NCI-H526 (cell line): ENCODE measurements at regions not wholly inside any gene's neighbourhood (a gene's known extent, or its start where the extent isn't known, plus 50 kb on each side); places are given as distances from the start of the nearest gene placed in this dataset.
A peak's percentile ranks its signal among the peaks of the same experiment; 100 is the strongest.
"Not testable (repeated sequence)": the region's sequence is repeated elsewhere in the genome, so short reads cannot be mapped to it uniquely, and the experiment has no call there.

Experiments used
- DNase-seq, 2 experiments: peaks; one replicate each; lab custom pipeline; 2025; lab: John Stamatoyannopoulos, UW

- DNase-seq = no peak
Observed at GRCh38 chr15:77839970-77840905, 207.5 kb upstream of the LINGO1 start.

DNA sequence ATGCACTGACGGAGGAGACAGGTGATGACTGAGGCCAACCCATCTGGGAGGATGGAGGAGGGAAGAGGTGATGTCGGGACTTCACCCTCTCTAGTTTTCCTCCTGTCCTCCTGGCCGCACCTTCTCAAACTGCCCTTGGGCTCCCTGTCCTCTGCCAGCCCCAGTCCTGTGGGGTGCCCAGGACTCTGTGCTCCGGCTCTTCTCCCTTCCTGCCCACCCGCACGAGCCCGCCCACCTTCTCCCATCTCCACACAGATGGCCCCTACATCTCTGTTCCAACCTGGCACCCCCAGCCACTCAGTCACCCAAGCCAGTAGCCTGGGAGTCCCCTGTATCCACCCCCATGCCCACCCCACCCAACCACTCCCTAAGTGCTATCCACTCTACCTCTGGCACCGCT, 206.7 kb upstream of the LINGO1 start:
- no peak for DNase-seq

- DNase-seq = no peak
Observed at GRCh38 chr15:77838595-77838994, 205.9 kb upstream of the LINGO1 start.

GRCh38 chr15:77838061-77838460, 205.3 kb upstream of the LINGO1 start:
- DNase-seq = no peak

GRCh38 chr15:77837649-77838025, 204.9 kb upstream of the LINGO1 start:
- DNase-seq = no peak

DNA sequence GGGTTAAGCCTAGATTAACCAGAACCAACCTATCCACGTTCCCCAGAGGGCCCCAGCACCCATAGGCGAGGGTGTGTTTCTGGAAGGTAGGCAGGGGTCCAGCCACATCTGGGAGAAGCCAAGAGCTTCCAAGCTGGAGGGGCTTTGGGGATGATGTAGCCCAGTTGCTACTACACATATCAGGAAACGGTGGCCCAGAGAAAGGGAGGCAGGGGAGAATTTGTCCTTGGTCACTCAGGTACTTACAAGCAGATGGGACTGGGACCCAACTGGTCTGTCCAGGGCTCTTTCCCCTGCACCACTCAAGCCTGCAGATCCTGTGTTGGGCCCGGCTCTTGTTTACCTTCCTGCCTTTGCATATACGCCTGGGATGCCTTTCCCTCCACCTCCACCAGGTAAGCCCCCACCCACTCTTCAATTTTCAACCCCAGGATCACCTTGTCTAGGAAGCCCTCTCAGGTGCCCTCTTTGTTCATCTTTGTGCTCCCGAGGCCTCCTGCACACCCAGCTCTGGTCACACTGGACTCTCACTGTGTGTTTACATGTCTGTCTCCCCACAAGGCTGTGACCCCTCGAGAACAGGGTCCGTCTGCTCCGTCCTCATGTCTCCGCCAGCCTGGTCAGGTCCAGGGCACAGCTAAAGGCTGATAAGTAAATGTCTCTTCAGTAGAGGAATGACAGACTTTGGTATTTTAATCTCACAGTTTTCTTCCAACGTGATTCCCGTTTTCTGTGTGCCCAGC, 204.4 kb upstream of the LINGO1 start:
- DNase-seq = peak in 1 of 2 experiments; percentile 21

DNA sequence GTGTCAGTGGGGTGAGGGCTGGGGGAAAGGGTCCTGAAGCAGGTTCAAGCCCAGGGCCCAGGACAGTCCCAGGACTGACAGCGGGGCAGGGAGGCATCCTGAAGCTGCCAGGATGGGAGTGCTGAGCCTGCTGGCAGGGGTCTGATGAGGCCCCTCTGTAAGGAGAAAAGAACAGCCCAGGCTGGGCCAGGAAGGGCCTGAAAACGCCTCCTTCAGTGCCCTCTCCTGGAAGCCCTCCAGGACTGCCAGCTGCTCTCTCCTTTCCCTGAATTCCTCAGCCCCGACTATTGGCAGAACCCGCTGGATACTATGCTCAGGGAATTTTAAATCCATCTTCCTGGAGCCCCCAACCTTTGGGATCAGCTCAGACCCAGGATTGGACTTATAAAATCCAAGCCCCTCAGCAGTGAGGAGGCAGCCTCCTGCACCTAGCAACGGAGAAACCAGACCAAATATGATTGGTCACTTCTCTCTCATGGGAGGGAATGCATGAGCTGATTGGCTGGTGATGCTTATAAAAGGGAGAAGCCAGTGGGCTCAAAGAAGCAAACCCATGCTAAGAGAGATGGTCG, 203.5 kb upstream of the LINGO1 start:
- DNase-seq = peak; percentile 15 to 58

DNA sequence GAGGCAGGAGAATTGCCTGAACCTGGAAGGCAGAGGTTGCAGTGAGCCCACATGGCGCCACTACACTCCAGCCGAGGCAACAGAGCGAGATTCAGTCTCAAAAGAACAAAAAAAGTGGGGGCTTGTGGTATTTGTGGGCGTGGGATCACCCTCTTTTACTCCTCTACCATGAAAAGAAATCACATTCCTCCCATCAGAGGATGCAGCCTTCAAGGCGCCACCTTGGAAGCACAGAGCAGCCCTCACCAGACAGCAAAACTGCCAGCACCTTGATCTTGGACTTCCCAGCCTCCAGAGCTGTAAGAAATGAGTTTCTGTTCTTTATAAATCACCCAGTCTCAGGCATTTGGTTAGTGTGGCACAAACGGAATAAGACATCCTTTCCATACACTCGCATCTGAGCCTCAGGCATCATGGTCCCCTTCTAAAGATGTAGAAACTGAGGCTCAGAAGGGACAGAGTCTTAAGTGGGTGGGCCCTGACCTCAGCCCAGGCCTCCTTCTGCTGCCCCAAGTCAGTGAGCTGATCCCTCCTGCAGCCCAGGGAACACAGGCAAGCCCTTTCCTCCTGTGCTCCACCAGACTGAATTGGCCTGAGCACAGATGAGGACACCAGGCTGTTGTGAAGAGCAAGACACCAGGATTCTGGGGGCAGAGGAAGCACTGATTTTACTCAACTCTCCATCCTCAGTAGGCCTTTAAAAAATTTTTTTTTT, 201.7 kb upstream of the LINGO1 start:
- DNase-seq = no peak

GRCh38 chr15:77832874-77833273, 200.2 kb upstream of the LINGO1 start:
- no peak for DNase-seq

DNA sequence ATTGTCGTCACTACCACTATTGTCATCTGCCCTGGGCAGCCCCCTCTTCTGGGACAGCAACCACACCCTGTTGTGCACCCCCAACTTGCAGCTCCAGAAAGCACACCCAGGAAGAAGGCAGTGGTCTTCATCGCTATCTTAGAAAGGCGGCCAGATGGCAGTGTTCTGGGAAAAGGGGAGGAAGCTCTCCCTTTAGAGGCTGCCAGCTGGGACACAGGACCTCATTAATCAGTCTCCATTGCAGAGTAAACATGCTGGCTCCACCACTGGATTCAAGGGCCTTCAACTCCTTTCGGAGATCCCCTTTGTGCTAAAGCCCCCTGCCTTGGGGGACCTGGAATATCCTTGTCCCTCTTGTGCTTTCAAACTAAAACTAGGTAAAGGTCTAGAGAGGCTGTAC, 199.3 kb upstream of the LINGO1 start:
- DNase-seq = no peak

DNA sequence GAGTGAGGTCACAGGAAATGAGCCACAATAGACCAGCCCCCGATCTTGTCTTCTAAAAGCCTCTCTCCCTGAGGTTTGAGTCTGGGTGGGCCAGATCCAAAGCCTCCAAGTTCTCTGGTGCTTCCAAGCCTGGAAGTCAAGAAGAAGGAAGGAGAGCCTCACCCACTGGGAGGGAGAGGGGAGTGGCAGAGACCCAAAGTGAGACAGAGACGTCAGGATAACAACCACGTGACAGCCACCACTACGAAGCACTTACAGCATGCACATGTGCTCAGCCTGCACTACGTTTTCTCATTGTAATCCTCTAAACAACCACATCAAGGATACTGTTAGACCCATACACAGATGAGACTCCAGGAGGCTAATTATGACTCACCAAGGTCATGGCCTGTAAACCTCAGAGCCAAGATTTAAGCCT, 197.3 kb upstream of the LINGO1 start:
- no peak for DNase-seq

DNA sequence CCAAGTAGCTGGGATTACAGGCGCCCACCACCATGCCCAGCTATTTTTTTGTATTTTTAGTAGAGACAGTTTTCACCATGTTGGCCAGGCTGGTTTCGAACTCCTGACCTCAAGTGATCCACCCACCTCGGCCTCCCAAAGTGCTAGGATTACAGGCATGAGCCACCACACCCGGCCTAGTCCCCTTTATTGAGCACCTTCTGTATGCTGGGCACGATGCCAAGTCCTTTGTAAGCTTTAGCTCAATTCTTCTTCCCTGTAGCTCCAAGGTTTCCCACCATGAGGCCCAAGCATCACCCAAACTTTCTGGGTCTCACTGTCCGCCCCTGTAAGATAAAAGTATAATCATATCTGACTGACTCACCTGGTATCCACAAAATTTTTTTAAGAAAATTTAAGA, 196.6 kb upstream of the LINGO1 start:
- not testable (repeated sequence) for DNase-seq

DNA sequence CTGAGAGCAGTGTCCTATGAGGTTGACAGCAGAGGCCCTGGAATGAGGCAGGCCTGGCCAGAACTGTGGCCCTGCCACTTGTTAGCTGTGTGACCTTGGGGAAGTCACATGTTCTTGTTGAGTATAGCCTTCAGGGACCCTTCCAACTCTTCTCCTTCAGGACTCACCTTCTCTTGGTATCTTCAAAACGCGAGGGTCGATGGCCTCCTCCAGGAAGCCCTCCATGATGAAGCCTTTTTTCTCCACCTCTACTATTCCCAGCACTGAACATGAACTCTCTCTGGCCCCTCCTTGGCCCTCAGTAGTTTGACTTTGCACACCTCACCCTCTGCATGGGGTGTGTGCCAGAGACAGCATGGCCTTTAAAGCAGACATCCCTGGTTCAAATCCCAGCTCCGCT, 195.1 kb upstream of the LINGO1 start:
- no peak for DNase-seq

DNA sequence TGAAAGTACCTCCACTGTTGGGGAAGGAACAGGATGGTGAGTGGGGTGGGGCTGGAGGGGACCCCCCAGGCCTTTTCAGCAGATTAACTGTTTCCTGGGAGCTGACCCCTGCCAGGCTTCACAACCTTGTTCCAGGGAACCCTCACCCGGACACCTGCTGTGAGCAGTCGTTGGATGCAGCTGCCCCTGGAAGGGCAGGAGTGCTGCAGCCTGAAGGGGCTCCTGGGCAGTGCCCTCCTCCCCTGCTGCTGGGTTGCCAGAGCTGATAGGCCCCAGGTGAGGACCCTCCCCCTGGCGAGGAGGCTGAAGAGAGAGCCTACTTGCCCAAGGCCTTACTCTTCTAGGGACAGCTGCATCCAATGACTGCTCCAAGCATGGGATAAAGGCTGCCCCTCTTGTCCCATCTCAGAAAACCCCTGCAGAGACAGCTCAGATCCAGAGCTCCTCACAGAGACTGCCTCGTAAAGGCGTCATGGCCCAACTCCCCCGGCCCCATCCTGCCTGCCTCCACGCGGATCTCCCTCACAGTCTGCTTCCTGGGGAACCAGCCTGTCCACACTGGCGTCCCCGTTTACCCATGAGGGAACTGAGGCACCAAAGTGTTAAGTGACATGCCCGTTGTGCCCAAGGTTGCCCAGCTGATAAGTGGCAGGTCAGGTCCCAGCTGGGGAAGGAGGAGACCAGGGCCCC, 193.4 kb upstream of the LINGO1 start:
- no peak for DNase-seq

- DNase-seq = no peak
Observed at GRCh38 chr15:77825546-77825945, 192.8 kb upstream of the LINGO1 start.

- DNase-seq = no peak
Observed at GRCh38 chr15:77825252-77825542, 192.5 kb upstream of the LINGO1 start.

DNA sequence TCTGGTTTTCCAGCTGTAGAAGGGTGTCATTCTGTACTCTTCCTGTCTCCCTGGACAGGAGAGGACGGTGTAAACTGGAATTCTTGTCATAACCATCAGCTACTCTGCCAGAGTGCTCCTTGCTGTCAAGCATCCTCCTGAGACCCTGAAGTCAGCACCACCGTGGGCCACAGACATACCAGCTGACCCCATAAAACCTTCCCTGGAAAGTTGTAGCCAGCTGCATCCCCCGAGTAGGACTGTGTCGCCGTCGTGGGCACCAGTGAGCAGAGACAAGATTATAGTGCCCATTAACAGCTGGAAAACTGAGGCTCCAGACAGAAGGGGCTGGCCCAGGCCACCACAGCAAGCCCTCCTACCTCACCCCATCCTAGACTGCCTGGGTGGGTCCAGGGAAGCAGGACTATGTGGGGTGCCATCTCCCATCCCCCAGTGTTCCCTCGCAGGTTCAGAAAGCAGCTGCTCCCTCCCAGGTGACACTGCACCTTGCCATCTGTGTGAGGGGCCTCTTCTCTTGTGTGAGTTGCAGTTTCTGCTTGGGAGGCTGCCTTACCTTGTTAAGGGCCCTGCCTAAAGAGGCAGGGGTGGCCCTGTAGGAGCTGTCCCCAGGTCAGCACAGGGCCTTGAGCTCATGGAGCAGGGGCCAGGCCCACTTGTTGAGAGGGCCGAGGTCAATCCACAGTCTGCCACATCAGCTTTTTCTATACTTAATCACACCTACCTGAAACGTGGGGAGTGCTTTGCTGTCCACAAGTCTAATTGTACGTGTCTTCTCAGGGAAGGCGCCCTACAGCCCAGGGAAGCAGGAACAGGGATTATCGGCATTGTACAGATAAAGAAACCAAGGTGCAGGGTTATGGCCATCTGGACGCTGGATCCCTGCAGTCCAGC, 191.9 kb upstream of the LINGO1 start:
- no peak for DNase-seq

DNA sequence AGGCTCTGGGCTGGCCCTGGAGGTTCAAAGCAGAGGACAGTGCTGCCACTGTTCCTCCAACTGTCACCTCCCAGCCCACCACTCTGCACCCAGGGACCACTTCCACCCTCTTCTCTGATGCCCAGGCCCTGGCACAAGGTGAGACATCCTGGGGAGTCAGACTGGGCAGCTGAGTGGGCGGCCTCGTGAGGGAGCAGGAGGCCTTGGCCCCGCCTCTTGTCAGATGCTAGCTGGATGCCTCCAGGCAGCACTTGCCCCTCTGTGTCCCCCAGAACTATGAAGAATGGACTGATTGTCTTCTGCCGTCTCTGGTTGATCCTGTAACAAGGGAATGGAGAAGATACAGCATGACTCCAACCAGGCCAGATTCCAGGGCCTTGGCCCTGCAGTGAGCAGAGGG, 191.0 kb upstream of the LINGO1 start:
- DNase-seq = no peak

- no peak for DNase-seq
Observed at GRCh38 chr15:77822631-77823230, 190.0 kb upstream of the LINGO1 start.

GRCh38 chr15:77821959-77822256, 189.2 kb upstream of the LINGO1 start:
- DNase-seq = no peak
